ENCODE measurements at regions not wholly inside any gene's neighbourhood (a gene's known extent, or its start where the extent isn't known, plus 50 kb on each side); places are given as distances from the start of the nearest gene placed in this dataset.

GRCh38 chr18:5704847-5705246 lies 161.1 kb upstream of the EPB41L3 start:
- TF ChIP-seq CTCF (conservative IDR thresholded peaks at IDR 0.05; ENCODE audit: low read depth, low read length) = no peak
- TF ChIP-seq EZH2 (IDR thresholded peaks at IDR 0.05; ENCODE audit: borderline replicate concordance, low read depth, low read length, poor library complexity, severe bottlenecking) = no peak
